Hematopoietic multipotent progenitor cell treated with erythropoietin and hydrocortisone succinate and interleukin-3 and kit ligand, for 8 days (in vitro differentiated cells): ENCODE measurements at regions not wholly inside any gene's neighbourhood (a gene's known extent, or its start where the extent isn't known, plus 50 kb on each side); places are given as distances from the start of the nearest gene placed in this dataset.

Experiments
- DNase-seq: peaks from one replicate; pipeline ENCODE4 v3.0.0-alpha.2; 2015

DNA sequence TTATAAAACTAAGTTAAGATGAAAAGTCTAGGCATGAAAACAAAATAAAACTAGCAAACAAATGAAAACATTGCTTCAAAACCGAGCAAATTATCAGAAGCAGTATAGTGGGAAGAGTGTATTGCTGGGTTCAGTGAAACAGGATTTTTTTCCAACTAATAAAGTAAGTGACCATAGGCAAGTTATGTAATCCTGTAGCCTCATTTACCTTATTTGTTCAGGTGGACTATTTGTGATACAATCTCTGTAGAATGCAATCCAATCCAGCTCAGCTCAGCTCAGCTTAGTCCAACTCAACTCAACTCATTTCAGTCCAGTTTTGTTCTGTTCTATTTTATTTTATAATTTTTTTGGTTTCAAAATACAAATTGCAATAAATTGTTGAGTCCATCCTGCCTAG, 276.7 kb upstream of the LRIG3 start:
- DNase-seq: no peak

DNA sequence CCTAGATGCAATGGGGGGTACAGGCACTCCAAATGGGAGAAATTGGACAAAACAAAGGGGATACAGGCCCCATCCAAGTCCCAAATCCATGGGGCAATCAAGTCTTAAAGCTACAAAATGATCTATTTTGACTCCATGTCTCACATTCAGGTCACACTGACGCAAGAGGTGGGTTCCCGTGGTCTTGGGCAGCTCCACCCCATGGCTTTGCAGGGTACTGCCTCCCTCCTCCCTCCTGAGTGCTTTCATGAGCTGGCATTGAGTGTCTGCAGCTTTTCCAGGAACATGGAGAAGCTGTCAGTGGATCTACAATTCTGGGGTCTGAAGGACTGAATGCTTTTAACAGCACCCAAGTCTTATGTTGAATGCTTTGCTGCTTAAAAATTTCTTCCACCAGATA, 274.5 kb upstream of the LRIG3 start:
- DNase-seq: no peak

DNA sequence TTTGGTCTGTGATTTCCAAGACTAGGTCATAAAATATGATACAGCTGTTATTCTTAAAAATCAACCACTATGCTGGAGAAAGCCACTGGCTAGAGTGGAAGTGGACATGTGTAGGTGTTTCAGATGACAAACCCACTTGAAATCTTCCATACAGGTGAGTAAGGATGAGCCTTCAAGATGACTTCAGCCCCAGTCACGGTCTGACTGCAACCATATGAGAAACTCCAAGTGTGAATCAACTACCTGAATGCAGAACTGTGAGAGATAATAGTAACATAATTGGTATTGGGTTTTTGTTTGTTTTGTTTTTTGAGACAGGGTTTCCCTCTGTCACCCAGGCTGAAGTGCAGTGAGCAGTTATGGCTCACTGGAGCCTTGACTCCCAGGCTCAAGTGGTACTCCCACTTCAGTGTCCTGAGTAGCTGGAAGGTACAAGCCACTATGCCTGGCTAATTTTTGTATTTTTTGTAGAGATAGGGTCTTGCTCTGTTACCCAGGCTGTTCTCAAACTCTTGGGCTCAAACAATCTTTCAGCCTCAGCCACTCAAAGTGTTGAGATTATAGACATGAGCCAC, 273.3 kb upstream of the LRIG3 start:
- DNase-seq: no peak

DNA sequence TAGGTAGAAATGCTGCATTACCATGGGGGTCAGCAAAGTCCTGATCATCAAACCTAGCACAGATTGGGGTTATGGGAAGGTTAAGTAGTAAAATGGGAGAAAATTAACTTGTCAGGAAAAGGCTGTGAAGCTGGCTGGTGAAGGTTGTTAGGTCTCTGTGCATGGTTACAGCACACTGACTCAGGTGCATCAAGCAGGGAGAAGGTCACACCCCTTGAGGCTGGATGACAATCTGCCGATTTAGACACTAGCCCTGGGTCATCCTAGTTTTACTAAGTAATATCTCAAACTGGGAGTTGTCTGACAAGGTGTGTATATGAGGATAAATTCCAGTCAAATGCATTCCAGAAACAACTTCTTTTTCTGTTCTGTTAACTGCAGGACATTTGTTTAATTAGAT, 271.1 kb upstream of the LRIG3 start:
- no peak for DNase-seq

DNA sequence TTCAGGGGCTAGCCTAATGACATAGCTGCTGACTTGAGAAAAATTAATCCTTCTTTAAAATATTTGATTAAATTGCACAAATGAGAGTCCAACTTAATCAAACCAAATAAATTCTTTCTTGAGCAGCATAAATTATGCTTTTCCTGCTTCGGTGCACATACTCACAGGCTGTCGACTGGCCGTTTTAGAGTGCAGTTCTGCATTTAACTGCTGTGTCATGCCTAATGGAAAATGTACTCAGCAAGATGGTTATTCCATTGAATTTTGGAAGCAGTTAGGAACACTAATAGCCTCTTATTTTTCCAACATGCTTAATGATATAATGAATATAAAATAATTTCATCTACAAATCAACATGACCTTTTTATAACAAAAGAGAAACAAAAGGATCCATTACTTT, 266.1 kb upstream of the LRIG3 start:
- no peak for DNase-seq

DNA sequence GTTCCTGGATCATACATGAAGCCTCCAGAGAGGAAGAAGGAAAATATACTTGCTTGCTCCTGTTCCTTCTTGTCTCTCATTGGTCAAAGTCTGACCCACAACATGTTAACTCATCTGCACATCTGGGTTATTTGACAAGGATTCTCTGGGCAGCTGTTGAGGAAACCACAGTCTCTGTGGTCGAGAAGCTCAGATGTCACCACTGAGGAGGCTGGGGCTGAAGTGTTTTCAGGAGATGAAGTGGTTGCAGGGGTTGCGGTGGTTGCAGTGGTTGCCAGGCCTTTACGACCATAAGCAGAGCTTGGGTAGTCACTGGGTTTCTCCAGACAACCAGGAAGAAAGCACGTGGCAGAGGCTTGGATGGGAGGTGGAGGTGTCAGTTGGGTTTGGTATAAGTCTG, 265.0 kb upstream of the LRIG3 start:
- DNase-seq: peak; percentile 4

DNA sequence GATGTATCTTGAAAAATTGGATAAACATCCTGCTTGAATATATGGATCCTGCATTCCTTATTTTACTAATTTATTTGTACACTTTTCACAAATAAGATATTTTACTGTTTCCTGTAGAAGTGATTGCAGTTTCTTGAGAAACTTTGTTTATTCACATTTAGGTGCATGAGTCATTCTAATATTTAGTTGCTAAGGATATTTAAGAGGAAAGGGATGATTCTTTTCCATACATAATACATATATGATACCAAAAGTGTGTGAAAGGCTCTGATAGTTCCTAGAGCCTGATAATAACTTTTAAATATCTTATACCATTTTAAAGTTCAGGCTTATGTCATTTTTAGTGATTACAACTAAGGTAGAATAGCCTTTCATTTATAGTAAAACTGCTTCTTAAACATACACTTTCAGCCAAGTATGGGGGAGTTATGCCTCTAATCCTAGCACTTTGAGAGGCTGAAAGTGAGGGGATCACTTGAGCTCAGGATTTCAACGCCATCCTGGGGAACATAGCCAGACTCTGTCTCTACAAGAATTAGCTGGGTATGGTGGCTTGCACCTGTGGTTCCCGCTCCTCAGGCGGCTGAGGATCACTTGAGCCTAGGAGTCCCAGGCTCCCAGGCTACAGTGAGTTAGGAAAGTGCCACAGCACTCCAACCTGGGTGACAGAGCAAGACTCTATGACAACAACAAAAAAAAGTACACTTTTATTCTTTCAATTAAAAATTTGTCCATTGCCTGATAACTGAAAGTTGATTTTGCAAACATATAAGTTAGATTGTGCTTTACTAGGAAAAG, 262.6 kb upstream of the LRIG3 start:
- no peak for DNase-seq

DNA sequence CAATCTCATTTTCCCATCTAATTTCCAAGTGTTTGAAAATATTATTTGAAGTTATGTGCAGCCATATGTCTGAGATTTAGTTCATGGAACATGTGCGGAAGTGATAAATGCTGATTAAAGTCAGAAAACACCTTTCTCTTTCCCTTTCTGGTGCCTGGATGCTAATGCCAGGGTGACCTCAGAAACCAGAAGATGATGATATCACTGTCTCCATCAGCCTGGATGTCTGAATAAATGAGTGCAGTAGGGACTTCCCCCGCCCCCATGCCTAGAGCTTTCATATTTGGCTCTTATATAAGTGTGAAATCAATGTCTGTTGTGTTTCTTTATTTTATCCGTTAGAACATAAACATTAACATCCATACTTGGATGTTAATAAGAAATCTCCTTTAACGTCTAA, 261.9 kb upstream of the LRIG3 start:
- DNase-seq: no peak

DNA sequence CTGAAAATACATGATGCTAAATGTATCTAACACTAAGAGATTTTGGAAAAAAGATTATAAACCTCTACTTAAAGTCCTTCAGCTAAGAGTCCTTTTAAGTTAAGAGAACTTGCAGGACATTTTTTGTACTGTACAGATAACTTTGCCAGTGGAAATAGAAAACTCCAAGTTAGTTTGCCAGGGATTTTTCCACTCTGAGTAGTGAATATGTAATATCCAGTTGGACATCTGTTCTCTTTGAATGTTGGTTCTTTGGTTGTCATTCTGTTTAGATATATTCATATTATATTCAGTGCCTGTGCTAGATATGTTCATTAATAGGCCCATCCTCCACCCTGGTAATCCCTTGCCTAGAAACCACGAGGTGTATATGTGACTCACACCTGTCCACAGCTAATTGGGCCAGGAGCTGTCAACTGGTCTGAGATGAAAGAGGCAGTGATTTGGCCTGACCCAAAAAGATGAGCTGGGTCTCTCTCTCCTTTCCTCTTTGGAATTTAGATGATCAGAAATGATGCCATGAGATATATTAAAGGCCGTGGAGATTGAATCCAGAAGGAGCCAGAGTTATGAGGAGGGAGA, 261.0 kb upstream of the LRIG3 start:
- no peak for DNase-seq

DNA sequence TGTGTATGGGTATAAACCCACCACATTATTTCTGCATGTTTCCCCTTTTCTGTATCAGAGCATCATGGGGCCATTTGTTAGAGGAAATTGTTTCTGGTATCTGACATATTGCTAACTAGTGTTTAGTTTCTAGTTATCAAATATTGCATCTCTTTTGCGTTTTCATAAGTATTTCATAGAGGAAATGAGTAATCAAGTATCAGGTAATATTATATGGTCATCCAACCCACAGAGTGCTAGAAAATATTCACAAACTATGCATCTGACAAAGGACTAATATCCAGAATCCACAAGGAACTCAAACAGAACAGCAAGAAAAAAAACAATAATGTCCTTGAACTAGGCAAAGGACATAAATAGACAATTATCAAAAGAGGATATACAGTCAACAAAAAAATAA, 258.9 kb upstream of the LRIG3 start:
- DNase-seq: no peak

DNA sequence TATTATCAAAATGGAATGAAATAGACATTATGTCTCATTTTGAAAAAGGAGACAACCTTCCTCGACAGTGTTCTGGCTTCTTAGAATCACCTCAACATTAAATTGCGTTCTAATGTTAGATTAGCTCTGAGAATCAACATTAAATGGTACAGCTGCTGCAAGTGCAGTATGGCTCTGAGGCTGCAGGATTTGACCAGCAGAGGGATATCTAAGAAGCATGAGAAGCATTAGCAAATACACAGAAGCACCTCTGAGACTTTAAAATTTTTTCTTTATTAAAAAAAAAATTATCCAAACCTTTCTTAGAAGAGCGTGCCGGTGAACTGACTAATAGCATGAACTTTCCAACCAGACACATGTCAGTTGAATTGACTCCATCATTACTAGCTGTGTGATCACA, 253.4 kb upstream of the LRIG3 start:
- no peak for DNase-seq

DNA sequence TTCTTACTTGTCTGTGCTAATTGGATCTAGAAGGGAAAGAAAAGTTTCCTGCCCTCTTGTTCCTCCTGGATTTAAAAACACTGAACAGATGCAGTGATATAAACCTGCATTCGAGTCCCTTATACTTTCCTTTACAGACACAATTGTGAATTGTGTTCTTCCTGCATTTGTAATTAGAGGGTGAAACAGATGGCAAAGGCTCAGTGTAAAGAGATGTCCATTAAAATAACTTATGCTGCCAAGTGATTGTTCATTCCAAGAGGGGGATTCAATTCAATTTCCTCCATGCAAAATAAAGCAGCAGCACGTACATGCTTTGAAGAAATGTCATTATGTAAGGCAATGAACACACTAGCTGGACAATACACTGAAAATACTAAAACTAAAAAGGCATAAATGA, 248.3 kb upstream of the LRIG3 start:
- no peak for DNase-seq

DNA sequence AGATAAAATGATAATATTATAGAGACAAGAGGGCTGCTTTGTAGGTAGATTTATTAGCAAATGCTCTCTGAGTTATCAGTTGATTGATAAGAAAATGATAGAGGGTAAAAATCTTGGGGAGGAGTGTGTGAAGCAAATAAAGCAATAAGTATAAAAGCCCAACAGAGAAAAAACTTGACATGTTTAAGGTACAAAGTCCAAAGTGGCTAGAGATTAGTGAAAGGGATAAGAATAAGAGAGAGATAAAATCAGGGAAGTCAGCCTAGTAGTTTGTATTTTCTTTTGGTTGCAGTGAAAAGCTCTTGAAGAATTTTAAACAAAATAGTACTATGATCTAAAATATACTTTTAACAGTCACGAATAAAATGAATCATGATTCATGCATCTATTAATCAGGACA, 246.2 kb upstream of the LRIG3 start:
- no peak for DNase-seq

DNA sequence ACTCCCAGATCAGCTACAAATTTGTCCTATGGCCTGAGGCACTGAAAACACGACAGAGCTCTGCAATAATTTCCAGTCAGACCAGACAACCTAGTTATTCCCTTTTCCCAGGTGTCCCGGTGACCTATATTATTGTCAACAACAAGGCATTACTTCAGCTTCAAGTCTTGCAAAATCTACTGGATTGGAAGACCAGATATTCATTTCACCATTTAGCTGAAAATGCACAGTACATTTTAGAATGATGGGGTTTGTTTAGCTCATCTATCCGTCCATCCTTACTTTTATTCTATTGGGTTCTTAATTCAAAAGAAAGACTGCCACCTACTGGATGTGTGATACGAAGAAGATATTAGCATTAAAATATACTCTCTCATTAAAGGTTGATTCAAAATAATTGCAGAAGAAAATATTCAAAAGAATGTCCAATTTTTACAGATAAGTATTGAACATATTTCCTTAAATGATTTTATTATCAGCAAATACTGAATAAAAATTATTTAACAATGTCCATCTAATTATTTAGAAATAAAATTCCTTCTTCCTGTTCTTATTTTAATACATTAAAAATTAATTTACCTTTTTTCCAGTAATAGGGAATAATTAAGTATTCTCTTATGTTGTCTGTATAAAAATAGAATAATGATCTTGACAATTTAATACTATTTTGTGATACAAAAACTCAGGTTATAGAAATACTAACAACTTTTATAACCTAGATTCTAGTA, 244.9 kb upstream of the LRIG3 start:
- peak; percentile 35 for DNase-seq

DNA sequence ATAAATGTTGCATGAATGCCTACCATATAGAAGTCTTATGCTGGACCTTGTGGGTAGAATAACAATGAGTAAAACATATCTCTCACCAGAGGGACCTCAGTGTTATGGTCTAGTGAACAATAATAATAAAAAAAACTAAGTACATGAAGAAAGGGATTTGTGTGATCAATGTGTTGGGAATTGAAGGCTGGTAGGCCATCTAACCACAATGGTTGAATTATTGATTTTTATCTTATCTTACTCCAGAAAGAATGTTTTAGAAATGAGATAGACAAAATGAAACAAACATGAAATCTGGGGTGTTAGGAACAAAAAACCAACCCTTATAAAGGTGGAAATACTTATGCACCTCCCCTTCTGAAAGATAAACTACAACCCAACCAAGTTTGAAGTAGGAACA, 243.9 kb upstream of the LRIG3 start:
- DNase-seq: no peak

DNA sequence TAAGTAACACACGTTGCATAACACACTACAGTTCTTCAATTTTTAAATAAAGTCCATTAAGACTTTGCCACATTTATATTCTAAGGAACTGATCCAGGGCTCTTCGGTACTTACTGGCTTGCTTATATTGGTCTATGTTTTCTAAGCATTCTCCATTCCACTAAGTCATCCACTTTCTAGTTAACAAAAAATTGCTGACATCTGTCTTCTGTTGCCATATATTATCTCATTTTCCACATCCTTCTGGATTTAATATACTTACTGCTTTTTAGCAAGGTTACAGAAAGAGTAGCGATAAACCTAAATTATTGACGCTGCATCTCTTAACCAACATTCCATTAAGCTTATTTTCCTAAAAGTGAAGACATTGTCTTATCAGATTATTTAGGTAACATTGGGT, 238.4 kb upstream of the LRIG3 start:
- no peak for DNase-seq

DNA sequence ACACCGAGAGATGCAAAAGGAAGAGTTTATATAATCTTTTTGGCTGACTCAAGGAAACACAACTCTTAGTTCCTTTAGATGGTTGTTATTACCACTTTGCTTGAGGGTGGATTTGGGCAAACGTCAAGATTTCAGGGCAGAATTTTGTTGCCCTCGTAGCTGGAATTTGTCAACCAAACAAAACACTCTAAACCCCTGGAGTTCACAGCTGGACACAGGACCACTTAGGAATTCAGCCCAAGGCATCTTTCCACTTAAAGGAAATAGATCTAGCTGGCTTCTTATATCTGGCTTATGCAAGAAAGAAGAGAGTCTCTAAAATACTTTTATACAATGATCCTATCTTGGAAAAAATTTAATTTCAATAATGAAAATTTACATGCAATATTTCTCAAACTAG, 237.8 kb upstream of the LRIG3 start:
- DNase-seq: no peak

DNA sequence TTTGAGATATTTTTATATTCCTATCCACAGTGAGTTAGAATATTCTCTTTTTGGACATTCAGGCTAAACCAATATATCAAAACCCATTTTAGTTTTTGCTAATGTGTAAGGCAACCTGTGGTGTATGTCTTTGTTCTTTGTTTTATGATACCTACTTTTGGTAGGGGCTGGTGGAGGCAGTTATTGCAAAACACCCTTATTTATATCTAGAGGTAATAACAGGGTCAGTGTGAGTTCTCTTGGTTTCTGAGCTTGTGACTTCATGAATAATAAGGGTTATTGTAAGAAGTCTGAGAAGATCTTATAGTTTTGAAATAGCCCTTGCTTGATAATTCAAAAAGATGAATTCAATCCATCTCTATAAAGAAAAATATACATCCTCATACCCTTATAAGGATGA, 235.1 kb upstream of the LRIG3 start:
- DNase-seq: no peak

DNA sequence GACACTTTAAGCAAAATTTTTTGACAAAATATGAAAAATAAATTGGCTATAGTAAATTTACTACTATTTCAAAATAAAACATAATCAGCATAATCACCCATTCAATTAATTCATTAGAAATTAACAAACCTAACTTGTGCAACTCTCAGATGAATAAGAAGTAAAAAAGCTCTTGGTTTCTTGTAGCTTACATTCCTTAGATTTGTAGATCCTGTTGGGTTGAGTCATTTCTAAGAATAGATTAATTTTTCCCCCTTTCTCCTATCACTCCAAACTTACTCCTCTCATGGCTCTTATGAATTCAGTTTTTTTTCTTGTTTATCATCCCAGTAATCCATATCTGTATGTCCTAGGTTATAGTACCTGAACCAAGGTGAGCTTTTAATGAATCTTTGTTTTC, 230.9 kb upstream of the LRIG3 start:
- no peak for DNase-seq

DNA sequence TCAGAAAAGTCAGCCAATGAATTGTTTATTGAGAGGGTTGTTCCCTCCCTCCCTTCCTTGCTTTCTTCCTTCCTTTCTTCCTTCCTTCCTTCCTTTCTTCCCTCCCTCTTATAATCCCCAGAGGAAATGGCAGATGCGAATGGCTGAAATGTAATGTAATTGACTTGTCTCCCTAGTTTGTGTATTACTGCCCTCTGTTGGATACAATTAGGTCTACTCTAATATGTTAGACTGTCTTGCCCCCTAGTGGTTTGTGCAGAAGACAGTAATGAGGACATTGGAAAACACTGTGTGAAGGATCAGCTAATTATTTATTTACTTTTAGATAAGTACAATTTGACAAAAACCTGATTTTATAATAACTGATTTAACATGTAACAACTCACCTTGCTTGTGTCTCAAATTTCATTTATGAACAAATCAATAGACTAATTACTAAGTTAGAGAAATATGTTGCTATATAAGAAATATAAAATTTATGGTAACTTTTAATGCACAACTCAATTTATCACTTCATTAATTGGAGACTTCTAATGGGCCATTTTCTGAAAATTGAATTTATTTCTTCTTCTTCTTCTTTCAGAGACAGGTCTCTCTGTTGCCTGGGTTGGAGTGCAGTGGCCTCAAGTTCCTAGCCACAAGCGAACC, 229.8 kb upstream of the LRIG3 start:
- peak; percentile 80 for DNase-seq

DNA sequence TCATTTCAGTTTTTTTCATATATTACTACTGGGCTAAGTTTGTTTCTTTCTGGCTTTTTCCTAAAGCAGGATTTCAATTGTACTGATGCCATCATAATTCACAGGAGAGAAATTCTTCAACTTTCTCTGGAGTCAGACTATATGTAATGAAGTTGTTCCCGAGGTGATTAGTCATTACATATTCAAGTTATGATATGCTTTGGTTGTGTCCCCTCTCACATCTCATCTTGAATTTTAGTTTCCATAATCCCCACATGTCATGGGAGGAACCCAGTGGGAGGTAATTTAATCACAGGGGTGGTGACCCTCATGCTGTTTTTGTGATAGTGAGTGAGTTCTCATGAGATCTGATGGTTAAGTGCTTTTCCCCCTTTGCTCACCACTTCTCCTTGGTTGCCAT, 227.5 kb upstream of the LRIG3 start:
- no peak for DNase-seq

DNA sequence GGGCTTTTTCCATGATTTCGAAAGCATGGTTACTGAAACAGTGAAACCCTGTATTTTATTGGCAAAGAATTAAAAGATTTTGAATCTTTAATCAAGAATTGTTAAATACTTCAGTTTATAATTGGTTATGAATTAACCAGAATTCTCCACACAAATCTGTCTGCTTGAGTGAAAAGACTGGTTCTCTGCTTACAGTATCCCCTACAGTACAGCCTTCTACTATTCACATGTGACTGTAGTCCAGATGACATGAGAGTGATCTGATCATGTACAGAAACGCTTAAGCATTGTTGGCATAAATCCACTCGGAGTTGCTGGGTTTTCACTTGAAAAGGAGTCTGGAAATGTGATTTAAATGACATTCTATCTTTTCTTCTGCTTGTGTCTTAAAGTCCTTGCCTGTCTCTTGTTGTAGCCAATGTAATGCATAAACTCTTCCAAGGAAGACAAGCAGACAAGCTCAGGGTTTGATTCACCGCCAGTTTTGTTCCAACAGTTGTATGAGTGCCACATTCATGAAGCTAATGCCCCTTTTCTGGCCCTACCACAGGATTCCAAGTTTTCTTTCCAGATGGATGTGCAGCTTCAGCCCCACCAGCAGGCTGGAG, 222.0 kb upstream of the LRIG3 start:
- DNase-seq: no peak

DNA sequence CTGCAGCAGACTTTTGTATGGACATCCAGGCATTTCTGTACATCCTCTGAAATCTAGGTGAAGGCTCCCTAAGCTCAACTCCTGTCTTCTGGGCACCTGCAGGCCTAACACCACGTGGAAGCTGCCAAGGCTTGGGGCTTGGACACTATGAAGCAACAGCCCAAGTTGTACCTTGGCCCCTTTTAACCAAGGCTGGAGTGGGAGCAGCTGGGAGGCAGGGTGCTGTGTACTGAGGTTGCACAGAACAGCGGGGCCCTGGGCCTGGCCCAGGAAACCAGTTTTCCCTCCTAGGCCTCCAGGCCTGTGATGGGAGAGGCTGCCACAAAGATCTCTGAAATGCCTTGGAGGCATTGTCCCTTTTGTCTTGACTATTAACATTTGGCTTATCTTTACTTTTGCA, 214.4 kb upstream of the LRIG3 start:
- DNase-seq: no peak
